Tibial nerve (tissue), 1 donor: ENCODE measurements at regions not wholly inside any gene's neighbourhood (a gene's known extent, or its start where the extent isn't known, plus 50 kb on each side); places are given as distances from the start of the nearest gene placed in this dataset. TPM values are rescaled to one million over a fixed set of nuclear protein-coding genes. Genes with fewer than 3 reads are reported as not detected.

Source experiments
- small RNA-seq: library from RNA; depleted of rRNA; stranded (forward); fragments of <200 nt; gene quantifications from one replicate; pipeline ENCODE3, GENCODE V24; 2016

Small RNA genes lying in the stretch of these regions (small RNA-seq; reads per million reads assigned to genes)
- not detected for gene RF00012
